Right lobe of liver (tissue), 6 donors: ENCODE measurements at regions not wholly inside any gene's neighbourhood (a gene's known extent, or its start where the extent isn't known, plus 50 kb on each side); places are given as distances from the start of the nearest gene placed in this dataset.

Experiments used
- ATAC-seq, 4 donors: fragments of 200-7000 bp; cut with Tn5 transposase; one replicate each; pipeline ENCODE4 v1.9.1; 2020; ENCODE audit warnings: mild to moderate bottlenecking in 4 of 4, moderate library complexity in 4 of 4
- DNase-seq, 3 donors: peaks; one replicate each; pipeline ENCODE4 v3.0.0-alpha.2; 2020
- H3K27ac ChIP-seq, 3 donors: fragments of 200-600 bp; one replicate each; pipeline ENCODE4 v1.8.0; 2022
- H3K27me3 ChIP-seq, 2 donors: fragments of 200-600 bp; one replicate each; pipeline ENCODE4 v1.8.0; 2022
- H3K36me3 ChIP-seq, 4 donors: fragments of 200-600 bp; sonication (generic) in 1 of 4; one replicate each; pipeline versions ENCODE4 v1.5.1 to v1.8.0; 2017 to 2022; ENCODE audit warnings: control low read depth in 1 of 4
- H3K4me1 ChIP-seq, 4 donors: fragments of 200-600 bp; sonication (generic) in 1 of 4; one replicate each; pipeline versions ENCODE4 v1.5.1 to v1.8.0; 2017 to 2022; ENCODE audit warnings: control low read depth in 1 of 4
- H3K4me3 ChIP-seq, 3 donors: fragments of 200-600 bp; one replicate each; pipeline ENCODE4 v1.8.0; 2022
- H3K9me3 ChIP-seq, 4 donors: fragments of 200-600 bp; sonication (generic) in 1 of 4; one replicate each; pipeline versions ENCODE4 v1.5.1 to v1.8.0; 2017 to 2022; ENCODE audit warnings: control low read depth in 1 of 4
- CTCF ChIP-seq, 4 donors: fragments of 200-600 bp in 3 of 4; fragments of 450-650 bp in 1 of 4; IDR thresholded peaks; one replicate each; pipeline versions ENCODE4 v1.5.1 to v1.8.0; 2016 to 2022; ENCODE audit warnings: antibody characterized with exemption in 4 of 4, mild to moderate bottlenecking in 2 of 4
- POLR2A ChIP-seq: fragments of 450-650 bp; IDR thresholded peaks from one replicate; pipeline ENCODE4 v1.6.1; 2017; ENCODE audit warnings: antibody characterized with exemption, mild to moderate bottlenecking
- WGBS: methylation state at CpG from one replicate; pipeline ENCODE4 v1.1.6; 2018; ENCODE audit warnings: low coverage, low lambda C conversion rate; ENCODE audit not compliant: insufficient coverage; ENCODE audit errors: missing lambda C conversion rate; 5-methylcytosine and 5-hydroxymethylcytosine counted together
- intact Hi-C, 2 donors: fragments of 100-400 bp; cut with DNase I; formaldehyde crosslinking; loops; one replicate each; pipeline versions ENCODE4 v1.11.2 to v1.14.1; 2022
- donor health status: DM: no; HTN: yes; CAD: no.
- donor health status: DM: no; HTN: no; CAD: no.
- donor health status: DM: no; HTN: no; CAD: no.
- donor health status: DM: no; HTN: yes; CAD: no.
- donor health status: DM: no; HTN: yes; CAD: no.

- H3K4me1 ChIP-seq: no peaks in the 10 kb centered on the region
- ATAC-seq (no peak), DNase-seq (no peak)
- H3K4me3 ChIP-seq: no peak overlapping the region
- no peak overlapping the region for H3K27ac ChIP-seq
- H3K9me3 ChIP-seq: no peaks in the 10 kb centered on the region
- TF ChIP-seq POLR2A (no peak), CTCF (IDR thresholded peaks at IDR 0.05) (no peak)
- intact Hi-C loops: no loop called here
- H3K36me3 ChIP-seq: no peaks in the 10 kb centered on the region
- no peaks in the 10 kb centered on the region for H3K27me3 ChIP-seq
Measured at GRCh38 chr18:34128436-34128835, 96.3 kb downstream of the NOL4 start.

GRCh38 chr18:34126121-34126520 lies 98.6 kb downstream of the NOL4 start:
- no peak for TF ChIP-seq POLR2A
- TF ChIP-seq CTCF (IDR thresholded peaks at IDR 0.05): no peak
- ATAC-seq: no peak
- Histone ChIP-seq H3K4me3 (no peak overlapping the region), H3K27ac (no peak overlapping the region), H3K27me3 (no peaks in the 10 kb centered on the region), H3K36me3 (no peaks in the 10 kb centered on the region), H3K9me3 (no peaks in the 10 kb centered on the region), H3K4me1 (peaks cover 0 to 17% (median 4%) of the 10 kb centered on the region in 4 donors)
- intact Hi-C loops: no loop called here
- WGBS: 88% methylated on average over 3 of the region's 3 CpGs
- no peak for DNase-seq

- intact Hi-C loops: no loop called here
- no peak overlapping the region for H3K4me3 ChIP-seq
- H3K9me3 ChIP-seq: no peaks in the 10 kb centered on the region
- no peak overlapping the region for H3K27ac ChIP-seq
- H3K36me3 ChIP-seq: no peaks in the 10 kb centered on the region
- DNase-seq (no peak), ATAC-seq (peak; percentile 77 to 86 (median 82))
- peak; percentile 84 to 92 (median 86) for TF ChIP-seq CTCF (IDR thresholded peaks at IDR 0.05)
- no peak for TF ChIP-seq POLR2A
- H3K4me1 ChIP-seq: peaks cover 0 to 17% (median 4%) of the 10 kb centered on the region in 4 donors
- no peaks in the 10 kb centered on the region for H3K27me3 ChIP-seq
- 24% methylated on average over 4 of the region's 4 CpGs for WGBS
Measured at GRCh38 chr18:34122724-34123334, 101.9 kb downstream of the NOL4 start.

GRCh38 chr18:34121200-34121721 lies 103.5 kb downstream of the NOL4 start:
- WGBS: 17% methylated on average over 4 of the region's 4 CpGs
- no peaks in the 10 kb centered on the region for H3K27me3 ChIP-seq
- peak overlapping the region in 2 of 3 donors; percentile 27 to 31 for H3K4me3 ChIP-seq
- no peak for TF ChIP-seq CTCF (IDR thresholded peaks at IDR 0.05)
- TF ChIP-seq POLR2A: no peak
- peaks cover 0 to 17% (median 4%) of the 10 kb centered on the region in 4 donors for H3K4me1 ChIP-seq
- intact Hi-C loops: no loop called here
- peak overlapping the region in 2 of 3 donors; percentile 57 to 66 for H3K27ac ChIP-seq
- DNase-seq (peak in 1 of 3 donors; percentile 43), ATAC-seq (peak; percentile 83 to 91 (median 88))
- H3K36me3 ChIP-seq: no peaks in the 10 kb centered on the region
- H3K9me3 ChIP-seq: no peaks in the 10 kb centered on the region
